BLaER1 treated with 17β-estradiol and CSF1 and Interleukin-3, amounts not matched to agents 10 nM and 100 nM (cell line): ENCODE measurements at regions not wholly inside any gene's neighbourhood (a gene's known extent, or its start where the extent isn't known, plus 50 kb on each side); places are given as distances from the start of the nearest gene placed in this dataset.
A peak's percentile ranks its signal among the peaks of the same experiment; 100 is the strongest.
"Not testable (repeated sequence)": the region's sequence is repeated elsewhere in the genome, so short reads cannot be mapped to it uniquely, and the experiment has no call there.

Source experiments
- H3K27ac ChIP-seq, 11 experiments: shearing (Covaris generic); formaldehyde crosslinking; 2 replicates each; pipeline ENCODE4 v1.8.1; 2022
- H3K27me3 ChIP-seq, 11 experiments: shearing (Covaris generic); formaldehyde crosslinking; 2 replicates each; pipeline ENCODE4 v1.8.1; 2022
- H3K36me3 ChIP-seq, 11 experiments: shearing (Covaris generic); formaldehyde crosslinking; 2 replicates each; pipeline ENCODE4 v1.8.1; 2022
- H3K4me1 ChIP-seq, 10 experiments: shearing (Covaris generic); formaldehyde crosslinking; 2 replicates each; pipeline ENCODE4 v1.8.1; 2022
- H3K4me2 ChIP-seq, 11 experiments: shearing (Covaris generic); formaldehyde crosslinking; 2 replicates each; pipeline ENCODE4 v1.8.1; 2022
- H3K4me3 ChIP-seq, 10 experiments: shearing (Covaris generic); formaldehyde crosslinking; 2 replicates each; pipeline ENCODE4 v1.8.1; 2022
- H3K9ac ChIP-seq, 11 experiments: shearing (Covaris generic); formaldehyde crosslinking; 2 replicates each; pipeline ENCODE4 v1.8.1; 2022
- H3K9me3 ChIP-seq, 11 experiments: shearing (Covaris generic); formaldehyde crosslinking; replicated peaks in 1 of 11; 2 replicates each; pipeline ENCODE4 v1.8.1; 2022
- H4K20me1 ChIP-seq, 11 experiments: shearing (Covaris generic); formaldehyde crosslinking; 2 replicates each; pipeline ENCODE4 v1.8.1; 2022
- Cebpa-rat ChIP-seq, 11 experiments: shearing (Covaris generic); IDR thresholded peaks; 2 replicates each; pipeline ENCODE4 v1.8.1; 2022

- Histone ChIP-seq H3K9me3 (no peaks in the 10 kb centered on the region), H3K27me3 (no peaks in the 10 kb centered on the region)
- no peak for TF ChIP-seq Cebpa-rat (IDR thresholded peaks at IDR 0.05)
Measured at GRCh38 chrX:101759000-101759399, 99.3 kb upstream of the ARMCX2 start.

GRCh38 chrX:101750744-101751143 is 91.1 kb upstream of the ARMCX2 start:
- Histone ChIP-seq H3K4me1 (no peaks in the 10 kb centered on the region), H3K9ac (no peak overlapping the region), H3K4me3 (no peak overlapping the region), H4K20me1 (no peaks in the 10 kb centered on the region), H3K4me2 (no peak overlapping the region), H3K27ac (no peak overlapping the region), H3K36me3 (no peaks in the 10 kb centered on the region), H3K27me3 (no peaks in the 10 kb centered on the region), H3K9me3 (peaks cover 0 to 20% (median 13%) of the 10 kb centered on the region in 11 experiments; a peak in 14 of 22 replicates)
- no peak for TF ChIP-seq Cebpa-rat (IDR thresholded peaks at IDR 0.05)

More at GRCh38 chrX:101759000-101759399, 99.3 kb upstream of the ARMCX2 start:
- Histone ChIP-seq H3K4me1 (peaks cover 0 to 12% (median 0%) of the 10 kb centered on the region in 10 experiments; a peak in 4 of 20 replicates), H3K36me3 (no peaks in the 10 kb centered on the region), H3K27ac (no peak overlapping the region), H3K9ac (no peak overlapping the region), H4K20me1 (no peaks in the 10 kb centered on the region), H3K4me3 (no peak overlapping the region), H3K4me2 (0 out of 22 replicates have a peak overlapping the region, but pooled peaks of 1 of the 11 experiments have one; percentile 31)

- H3K9ac ChIP-seq: no peak overlapping the region
- no peaks in the 10 kb centered on the region for H3K36me3 ChIP-seq
- no peaks in the 10 kb centered on the region for H3K27me3 ChIP-seq
- H3K27ac ChIP-seq: no peak overlapping the region
- H3K4me2 ChIP-seq: no peak overlapping the region
- no peaks in the 10 kb centered on the region for H4K20me1 ChIP-seq
- H3K9me3 ChIP-seq: peaks cover 0 to 20% (median 13%) of the 10 kb centered on the region in 11 experiments; a peak in 14 of 22 replicates
- TF ChIP-seq Cebpa-rat (IDR thresholded peaks at IDR 0.05): no peak
- no peaks in the 10 kb centered on the region for H3K4me1 ChIP-seq
- no peak overlapping the region for H3K4me3 ChIP-seq
Measured at GRCh38 chrX:101749436-101749835, 89.8 kb upstream of the ARMCX2 start.

- peak overlapping the region in 1 of 11 experiments; percentile 29; a peak in 2 of 22 replicates for H3K27ac ChIP-seq
- H3K27me3 ChIP-seq: no peaks in the 10 kb centered on the region
- H3K4me1 ChIP-seq: no peaks in the 10 kb centered on the region
- H3K36me3 ChIP-seq: no peaks in the 10 kb centered on the region
- 0 out of 22 replicates have a peak overlapping the region, but pooled peaks of 2 of the 11 experiments have one; percentile 7 to 17 for H3K4me2 ChIP-seq
- no peaks in the 10 kb centered on the region for H4K20me1 ChIP-seq
- TF ChIP-seq Cebpa-rat (IDR thresholded peaks at IDR 0.05): no peak
- H3K9ac ChIP-seq: no peak overlapping the region
- H3K9me3 ChIP-seq: no peaks in the 10 kb centered on the region
- H3K4me3 ChIP-seq: no peak overlapping the region
Measured at GRCh38 chrX:101745046-101745445, 85.4 kb upstream of the ARMCX2 start.

- H3K4me3 ChIP-seq: no peak overlapping the region
- peaks cover 0 to under 1% (median 0%) of the 10 kb centered on the region in 11 experiments; a peak in 5 of 22 replicates for H3K9me3 ChIP-seq
- no peak for TF ChIP-seq Cebpa-rat (IDR thresholded peaks at IDR 0.05)
- no peaks in the 10 kb centered on the region for H3K36me3 ChIP-seq
- H3K27ac ChIP-seq: no peak overlapping the region
- H3K9ac ChIP-seq: no peak overlapping the region
- H4K20me1 ChIP-seq: no peaks in the 10 kb centered on the region
- H3K4me2 ChIP-seq: no peak overlapping the region
- H3K4me1 ChIP-seq: no peaks in the 10 kb centered on the region
- H3K27me3 ChIP-seq: no peaks in the 10 kb centered on the region
Measured at GRCh38 chrX:101744085-101744484, 84.4 kb upstream of the ARMCX2 start.

- Histone ChIP-seq H3K9me3 (peaks cover 0 to 9% (median 4%) of the 10 kb centered on the region in 11 experiments; a peak in 12 of 22 replicates), H3K4me1 (no peaks in the 10 kb centered on the region), H3K4me3 (no peak overlapping the region), H3K9ac (no peak overlapping the region), H3K27me3 (no peaks in the 10 kb centered on the region), H3K36me3 (no peaks in the 10 kb centered on the region), H4K20me1 (no peaks in the 10 kb centered on the region), H3K27ac (no peak overlapping the region), H3K4me2 (no peak overlapping the region)
- TF ChIP-seq Cebpa-rat (IDR thresholded peaks at IDR 0.05): no peak
Measured at GRCh38 chrX:101740642-101741041, 81.0 kb upstream of the ARMCX2 start.

GRCh38 chrX:101738867-101739266 is 79.2 kb upstream of the ARMCX2 start:
- H3K4me1 ChIP-seq, H4K20me1 ChIP-seq, H3K36me3 ChIP-seq, H3K27me3 ChIP-seq, H3K4me2 ChIP-seq, H3K4me3 ChIP-seq, H3K9ac ChIP-seq, H3K27ac ChIP-seq, H3K9me3 ChIP-seq: not testable (repeated sequence)

- not testable (repeated sequence) for H3K9ac ChIP-seq, H4K20me1 ChIP-seq, H3K27ac ChIP-seq, H3K36me3 ChIP-seq, H3K9me3 ChIP-seq, H3K4me3 ChIP-seq, H3K4me2 ChIP-seq, H3K4me1 ChIP-seq, H3K27me3 ChIP-seq
Measured at GRCh38 chrX:101738411-101738810, 78.8 kb upstream of the ARMCX2 start.

GRCh38 chrX:101736651-101737050 is 77.0 kb upstream of the ARMCX2 start:
- no peak overlapping the region for H3K9ac ChIP-seq
- H3K36me3 ChIP-seq: no peaks in the 10 kb centered on the region
- no peak overlapping the region for H3K4me2 ChIP-seq
- no peaks in the 10 kb centered on the region for H3K27me3 ChIP-seq
- no peak for TF ChIP-seq Cebpa-rat (IDR thresholded peaks at IDR 0.05)
- H3K4me1 ChIP-seq: no peaks in the 10 kb centered on the region
- H4K20me1 ChIP-seq: no peaks in the 10 kb centered on the region
- H3K4me3 ChIP-seq: no peak overlapping the region
- H3K27ac ChIP-seq: no peak overlapping the region
- H3K9me3 ChIP-seq: peaks cover 0 to 9% (median 4%) of the 10 kb centered on the region in 11 experiments; a peak in 12 of 22 replicates

- no peaks in the 10 kb centered on the region for H3K4me1 ChIP-seq
- H3K9ac ChIP-seq: no peak overlapping the region
- H3K4me3 ChIP-seq: no peak overlapping the region
- H3K9me3 ChIP-seq: peaks cover 0 to under 1% (median 0%) of the 10 kb centered on the region in 11 experiments; a peak in 1 of 22 replicates
- no peak overlapping the region for H3K27ac ChIP-seq
- no peak for TF ChIP-seq Cebpa-rat (IDR thresholded peaks at IDR 0.05)
- H3K27me3 ChIP-seq: no peaks in the 10 kb centered on the region
- no peaks in the 10 kb centered on the region for H4K20me1 ChIP-seq
- no peak overlapping the region for H3K4me2 ChIP-seq
- H3K36me3 ChIP-seq: no peaks in the 10 kb centered on the region
Measured at GRCh38 chrX:101732870-101733269, 73.2 kb upstream of the ARMCX2 start.
